Lung (tissue), 9 donors: ENCODE measurements at regions not wholly inside any gene's neighbourhood (a gene's known extent, or its start where the extent isn't known, plus 50 kb on each side); places are given as distances from the start of the nearest gene placed in this dataset.
"Not testable (repeated sequence)": the region's sequence is repeated elsewhere in the genome, so short reads cannot be mapped to it uniquely, and the experiment has no call there.

Experiments
- ATAC-seq: fragments of 200-7000 bp; cut with Tn5 transposase; one replicate; pipeline ENCODE4 v1.9.1; 2020; ENCODE audit warnings: moderate number of reproducible peaks; ENCODE audit not compliant: insufficient read depth, low FRiP score
- DNase-seq, 3 donors: peaks; one replicate each; pipeline ENCODE4 v3.0.0-alpha.2; 2013 to 2017
- H3K27ac ChIP-seq, 2 donors: one replicate each; pipeline ENCODE4 v1.5.1; 2013; ENCODE audit warnings: mild to moderate bottlenecking in 2 of 2, moderate library complexity in 2 of 2, control low read depth in 1 of 2, inconsistent platforms in 1 of 2, low read depth in 1 of 2, low read length in 1 of 2
- H3K27me3 ChIP-seq, 3 donors: one replicate each; pipeline ENCODE4 v1.5.1; 2013; ENCODE audit warnings: low read length in 2 of 3; ENCODE audit not compliant: control insufficient read depth in 3 of 3, insufficient read depth in 3 of 3
- H3K36me3 ChIP-seq, 4 donors: one replicate each; pipeline ENCODE4 v1.5.1; 2013; ENCODE audit warnings: low read length in 4 of 4, mild to moderate bottlenecking in 1 of 4, moderate library complexity in 1 of 4; ENCODE audit not compliant: control insufficient read depth in 4 of 4, insufficient read depth in 4 of 4
- H3K4me1 ChIP-seq, 5 donors: one replicate each; pipeline ENCODE4 v1.5.1; 2013; ENCODE audit warnings: low read length in 5 of 5, mild to moderate bottlenecking in 2 of 5, moderate library complexity in 1 of 5; ENCODE audit not compliant: control insufficient read depth in 5 of 5, insufficient read depth in 5 of 5
- H3K4me3 ChIP-seq: one replicate; pipeline ENCODE4 v1.5.1; 2013; ENCODE audit warnings: mild to moderate bottlenecking, control low read depth, moderate library complexity
- H3K9ac ChIP-seq, 2 donors: one replicate each; pipeline ENCODE4 v1.5.1; 2013; ENCODE audit warnings: low read length in 2 of 2, control low read depth in 1 of 2; ENCODE audit not compliant: insufficient read depth in 1 of 2
- H3K9me3 ChIP-seq, 4 donors: one replicate each; pipeline ENCODE4 v1.5.1; 2013; ENCODE audit warnings: low read length in 3 of 4, mild to moderate bottlenecking in 1 of 4, moderate library complexity in 1 of 4; ENCODE audit not compliant: control insufficient read depth in 4 of 4, insufficient read depth in 3 of 4
- WGBS, 2 donors: extraction: QIAGEN DNeasy Blood & Tissue Kit; methylation state at CpG; one replicate each; pipeline ENCODE4 v1.1.7; 2013; 5-methylcytosine and 5-hydroxymethylcytosine counted together
- donor health status: Bipolar disorder and iron deficiency.
- donor health status: healthy.
- donor health status: DM: yes; HTN: yes; CAD: no.

GRCh38 chr16:33712851-33713709 is 253.7 kb downstream of the TP53TG3F start:
- not testable (repeated sequence) for H3K27ac ChIP-seq, H3K9me3 ChIP-seq, H3K4me3 ChIP-seq, ATAC-seq, H3K27me3 ChIP-seq, H3K4me1 ChIP-seq, DNase-seq, H3K9ac ChIP-seq, H3K36me3 ChIP-seq
- 83 to 88% methylated on average over 5 of the region's 5 CpGs for WGBS, 2 donors

GRCh38 chr16:33713710-33714538 is 254.5 kb downstream of the TP53TG3F start:
- H3K9ac ChIP-seq, DNase-seq, H3K4me3 ChIP-seq, H3K4me1 ChIP-seq, H3K36me3 ChIP-seq, ATAC-seq, H3K27ac ChIP-seq, H3K27me3 ChIP-seq, H3K9me3 ChIP-seq: not testable (repeated sequence)
- WGBS, 2 donors: 88 to 89% methylated on average over 5 to 6 of the region's 6 CpGs

GRCh38 chr16:33731167-33731566 is 271.8 kb downstream of the TP53TG3F start:
- 25 to 36% methylated on average over 3 of the region's 4 CpGs for WGBS, 2 donors
- not testable (repeated sequence) for H3K4me1 ChIP-seq, H3K27me3 ChIP-seq, H3K4me3 ChIP-seq, H3K36me3 ChIP-seq, H3K27ac ChIP-seq, ATAC-seq, H3K9ac ChIP-seq, DNase-seq, H3K9me3 ChIP-seq

GRCh38 chr16:33734650-33735049 is 275.2 kb downstream of the TP53TG3F start:
- not testable (repeated sequence) for ATAC-seq, DNase-seq, H3K27ac ChIP-seq, H3K4me3 ChIP-seq, H3K27me3 ChIP-seq, H3K36me3 ChIP-seq, H3K9ac ChIP-seq, H3K9me3 ChIP-seq, H3K4me1 ChIP-seq
- 55 to 56% methylated on average over 2 of the region's 2 CpGs for WGBS, 2 donors

- 86 to 88% methylated on average over 23 to 31 of the region's 35 CpGs for WGBS, 2 donors
- DNase-seq, H3K27me3 ChIP-seq, H3K36me3 ChIP-seq, H3K4me3 ChIP-seq, H3K9me3 ChIP-seq, ATAC-seq, H3K4me1 ChIP-seq, H3K27ac ChIP-seq, H3K9ac ChIP-seq: not testable (repeated sequence)
Measured at GRCh38 chr16:33766869-33767765, 307.7 kb downstream of the TP53TG3F start.

GRCh38 chr16:33768710-33769109 is 309.3 kb downstream of the TP53TG3F start:
- not testable (repeated sequence) for H3K27ac ChIP-seq, ATAC-seq, H3K4me1 ChIP-seq, H3K27me3 ChIP-seq, H3K4me3 ChIP-seq, H3K36me3 ChIP-seq, H3K9ac ChIP-seq, H3K9me3 ChIP-seq
- peak in 1 of 3 donors; percentile 7 for DNase-seq
- 91 to 96% methylated on average over 5 to 9 of the region's 12 CpGs for WGBS, 2 donors

- not testable (repeated sequence) for DNase-seq, H3K9me3 ChIP-seq, ATAC-seq, H3K27ac ChIP-seq, H3K4me1 ChIP-seq, H3K36me3 ChIP-seq, H3K9ac ChIP-seq, H3K27me3 ChIP-seq, H3K4me3 ChIP-seq
- WGBS, 2 donors: 88 to 90% methylated on average over 11 to 18 of the region's 25 CpGs
Measured at GRCh38 chr16:33769180-33769846, 309.9 kb downstream of the TP53TG3F start.
